ENCODE measurements at regions not wholly inside any gene's neighbourhood (a gene's known extent, or its start where the extent isn't known, plus 50 kb on each side); places are given as distances from the start of the nearest gene placed in this dataset.

- TF ChIP-seq CTCF (IDR thresholded peaks at IDR 0.05) (no peak), POLR2A (IDR thresholded peaks at IDR 0.05) (no peak), EP300 (IDR thresholded peaks at IDR 0.05) (no peak)
Observed at GRCh38 chr4:13922459-13922858, 294.9 kb upstream of the BOD1L1 start.

Data from tibial nerve (tissue), 4 donors.